ENCODE measurements at regions not wholly inside any gene's neighbourhood (a gene's known extent, or its start where the extent isn't known, plus 50 kb on each side); places are given as distances from the start of the nearest gene placed in this dataset.

GRCh38 chr18:25633563-25633962, 281.6 kb upstream of the ZNF521 start:
- Histone ChIP-seq H3K27ac (ENCODE audit: low read length) (no peak overlapping the region), H3K27me3 (ENCODE audit: insufficient read depth, low read length) (no peaks in the 10 kb centered on the region), H3K4me1 (ENCODE audit: insufficient read depth, low read length) (no peaks in the 10 kb centered on the region), H3K9ac (ENCODE audit: low read depth, low read length) (no peak overlapping the region), H3K4me3 (ENCODE audit: low read length) (no peak overlapping the region), H3K36me3 (ENCODE audit: insufficient read depth, low read depth, low read length) (no peaks in the 10 kb centered on the region), H3K9me3 (ENCODE audit: insufficient read depth, low read depth, low read length) (no peaks in the 10 kb centered on the region; the same call in 1 of the 2 replicates)

GRCh38 chr18:25630682-25631081, 278.7 kb upstream of the ZNF521 start:
- Histone ChIP-seq H3K9me3 (ENCODE audit: insufficient read depth, low read depth, low read length) (no peaks in the 10 kb centered on the region; the same call in 1 of the 2 replicates), H3K9ac (ENCODE audit: low read depth, low read length) (no peak overlapping the region), H3K27ac (ENCODE audit: low read length) (no peak overlapping the region), H3K4me3 (ENCODE audit: low read length) (no peak overlapping the region), H3K4me1 (ENCODE audit: insufficient read depth, low read length) (no peaks in the 10 kb centered on the region), H3K27me3 (ENCODE audit: insufficient read depth, low read length) (no peaks in the 10 kb centered on the region), H3K36me3 (ENCODE audit: insufficient read depth, low read depth, low read length) (no peaks in the 10 kb centered on the region)

GRCh38 chr18:25621682-25622081, 269.7 kb upstream of the ZNF521 start:
- H3K9ac ChIP-seq (ENCODE audit: low read depth, low read length) = no peak overlapping the region

GRCh38 chr18:25621144-25621543, 269.2 kb upstream of the ZNF521 start:
- Histone ChIP-seq H3K4me1 (ENCODE audit: insufficient read depth, low read length) (no peaks in the 10 kb centered on the region), H3K27ac (ENCODE audit: low read length) (no peak overlapping the region), H3K36me3 (ENCODE audit: insufficient read depth, low read depth, low read length) (no peaks in the 10 kb centered on the region), H3K9me3 (ENCODE audit: insufficient read depth, low read depth, low read length) (peaks cover 5% of the 10 kb centered on the region; the same call in 1 of the 2 replicates), H3K4me3 (ENCODE audit: low read length) (no peak overlapping the region), H3K9ac (ENCODE audit: low read depth, low read length) (no peak overlapping the region), H3K27me3 (ENCODE audit: insufficient read depth, low read length) (no peaks in the 10 kb centered on the region)

More at GRCh38 chr18:25621682-25622081, 269.7 kb upstream of the ZNF521 start:
- H3K27ac ChIP-seq (ENCODE audit: low read length) = no peak overlapping the region
- no peaks in the 10 kb centered on the region for H3K4me1 ChIP-seq (ENCODE audit: insufficient read depth, low read length)
- H3K36me3 ChIP-seq (ENCODE audit: insufficient read depth, low read depth, low read length) = no peaks in the 10 kb centered on the region
- no peak overlapping the region for H3K4me3 ChIP-seq (ENCODE audit: low read length)
- H3K9me3 ChIP-seq (ENCODE audit: insufficient read depth, low read depth, low read length) = peaks cover 5% of the 10 kb centered on the region; the same call in 1 of the 2 replicates
- H3K27me3 ChIP-seq (ENCODE audit: insufficient read depth, low read length) = no peaks in the 10 kb centered on the region

- no peaks in the 10 kb centered on the region for H3K27me3 ChIP-seq (ENCODE audit: insufficient read depth, low read length)
- no peaks in the 10 kb centered on the region for H3K9me3 ChIP-seq (ENCODE audit: insufficient read depth, low read depth, low read length)
- H3K4me3 ChIP-seq (ENCODE audit: low read length) = no peak overlapping the region
- no peaks in the 10 kb centered on the region for H3K36me3 ChIP-seq (ENCODE audit: insufficient read depth, low read depth, low read length)
- H3K9ac ChIP-seq (ENCODE audit: low read depth, low read length) = no peak overlapping the region
- no peaks in the 10 kb centered on the region for H3K4me1 ChIP-seq (ENCODE audit: insufficient read depth, low read length)
- H3K27ac ChIP-seq (ENCODE audit: low read length) = no peak overlapping the region
Measured at GRCh38 chr18:25614168-25614567, 262.2 kb upstream of the ZNF521 start.

GRCh38 chr18:25612466-25612865, 260.5 kb upstream of the ZNF521 start:
- H3K27ac ChIP-seq (ENCODE audit: low read length) = no peak overlapping the region

GRCh38 chr18:25608091-25608490, 256.1 kb upstream of the ZNF521 start:
- Histone ChIP-seq H3K27ac (ENCODE audit: low read length) (no peak overlapping the region), H3K4me3 (ENCODE audit: low read length) (no peak overlapping the region), H3K27me3 (ENCODE audit: insufficient read depth, low read length) (no peaks in the 10 kb centered on the region), H3K9ac (ENCODE audit: low read depth, low read length) (no peak overlapping the region), H3K4me1 (ENCODE audit: insufficient read depth, low read length) (no peaks in the 10 kb centered on the region), H3K9me3 (ENCODE audit: insufficient read depth, low read depth, low read length) (no peaks in the 10 kb centered on the region), H3K36me3 (ENCODE audit: insufficient read depth, low read depth, low read length) (no peaks in the 10 kb centered on the region)

More at GRCh38 chr18:25612466-25612865, 260.5 kb upstream of the ZNF521 start:
- H3K36me3 ChIP-seq (ENCODE audit: insufficient read depth, low read depth, low read length) = no peaks in the 10 kb centered on the region
- H3K4me3 ChIP-seq (ENCODE audit: low read length) = no peak overlapping the region
- H3K9me3 ChIP-seq (ENCODE audit: insufficient read depth, low read depth, low read length) = no peaks in the 10 kb centered on the region
- H3K4me1 ChIP-seq (ENCODE audit: insufficient read depth, low read length) = no peaks in the 10 kb centered on the region
- H3K27me3 ChIP-seq (ENCODE audit: insufficient read depth, low read length) = no peaks in the 10 kb centered on the region
- H3K9ac ChIP-seq (ENCODE audit: low read depth, low read length) = no peak overlapping the region

GRCh38 chr18:25604894-25605597, 253.1 kb upstream of the ZNF521 start:
- Histone ChIP-seq H3K27ac (ENCODE audit: low read length) (no peak overlapping the region), H3K27me3 (ENCODE audit: insufficient read depth, low read length) (no peaks in the 10 kb centered on the region), H3K36me3 (ENCODE audit: insufficient read depth, low read depth, low read length) (no peaks in the 10 kb centered on the region), H3K4me3 (ENCODE audit: low read length) (no peak overlapping the region), H3K4me1 (ENCODE audit: insufficient read depth, low read length) (no peaks in the 10 kb centered on the region), H3K9me3 (ENCODE audit: insufficient read depth, low read depth, low read length) (no peaks in the 10 kb centered on the region), H3K9ac (ENCODE audit: low read depth, low read length) (no peak overlapping the region)

- no peak overlapping the region for H3K27ac ChIP-seq (ENCODE audit: low read length)
Measured at GRCh38 chr18:25604196-25604893, 252.4 kb upstream of the ZNF521 start.

GRCh38 chr18:25599443-25599842, 247.5 kb upstream of the ZNF521 start:
- H3K4me1 ChIP-seq (ENCODE audit: insufficient read depth, low read length) = no peaks in the 10 kb centered on the region
- H3K9me3 ChIP-seq (ENCODE audit: insufficient read depth, low read depth, low read length) = no peaks in the 10 kb centered on the region
- H3K27me3 ChIP-seq (ENCODE audit: insufficient read depth, low read length) = no peaks in the 10 kb centered on the region
- no peaks in the 10 kb centered on the region for H3K36me3 ChIP-seq (ENCODE audit: insufficient read depth, low read depth, low read length)
- no peak overlapping the region for H3K27ac ChIP-seq (ENCODE audit: low read length)
- H3K4me3 ChIP-seq (ENCODE audit: low read length) = no peak overlapping the region
- no peak overlapping the region for H3K9ac ChIP-seq (ENCODE audit: low read depth, low read length)

More at GRCh38 chr18:25604196-25604893, 252.4 kb upstream of the ZNF521 start:
- Histone ChIP-seq H3K4me1 (ENCODE audit: insufficient read depth, low read length) (no peaks in the 10 kb centered on the region), H3K27me3 (ENCODE audit: insufficient read depth, low read length) (no peaks in the 10 kb centered on the region), H3K4me3 (ENCODE audit: low read length) (no peak overlapping the region), H3K9me3 (ENCODE audit: insufficient read depth, low read depth, low read length) (no peaks in the 10 kb centered on the region), H3K9ac (ENCODE audit: low read depth, low read length) (no peak overlapping the region), H3K36me3 (ENCODE audit: insufficient read depth, low read depth, low read length) (no peaks in the 10 kb centered on the region)

- Histone ChIP-seq H3K9me3 (ENCODE audit: insufficient read depth, low read depth, low read length) (no peaks in the 10 kb centered on the region), H3K36me3 (ENCODE audit: insufficient read depth, low read depth, low read length) (no peaks in the 10 kb centered on the region), H3K4me1 (ENCODE audit: insufficient read depth, low read length) (no peaks in the 10 kb centered on the region), H3K4me3 (ENCODE audit: low read length) (no peak overlapping the region), H3K9ac (ENCODE audit: low read depth, low read length) (no peak overlapping the region), H3K27ac (ENCODE audit: low read length) (no peak overlapping the region), H3K27me3 (ENCODE audit: insufficient read depth, low read length) (no peaks in the 10 kb centered on the region)
Measured at GRCh38 chr18:25597476-25597875, 245.5 kb upstream of the ZNF521 start.
